ENCODE measurements at regions not wholly inside any gene's neighbourhood (a gene's known extent, or its start where the extent isn't known, plus 50 kb on each side); places are given as distances from the start of the nearest gene placed in this dataset.

- Histone ChIP-seq H3K27ac (no peak overlapping the region), H3K27me3 (no peaks in the 10 kb centered on the region), H3K36me3 (no peaks in the 10 kb centered on the region), H3K4me1 (no peaks in the 10 kb centered on the region), H3K9me3 (no peaks in the 10 kb centered on the region), H3K4me3 (no peak overlapping the region)
- 75 to 81% methylated on average over 4 of the region's 4 CpGs for WGBS, 2 donors (ENCODE audit: low coverage in 1 of 2)
- ATAC-seq = no peak
- TF ChIP-seq, protein P1, sequence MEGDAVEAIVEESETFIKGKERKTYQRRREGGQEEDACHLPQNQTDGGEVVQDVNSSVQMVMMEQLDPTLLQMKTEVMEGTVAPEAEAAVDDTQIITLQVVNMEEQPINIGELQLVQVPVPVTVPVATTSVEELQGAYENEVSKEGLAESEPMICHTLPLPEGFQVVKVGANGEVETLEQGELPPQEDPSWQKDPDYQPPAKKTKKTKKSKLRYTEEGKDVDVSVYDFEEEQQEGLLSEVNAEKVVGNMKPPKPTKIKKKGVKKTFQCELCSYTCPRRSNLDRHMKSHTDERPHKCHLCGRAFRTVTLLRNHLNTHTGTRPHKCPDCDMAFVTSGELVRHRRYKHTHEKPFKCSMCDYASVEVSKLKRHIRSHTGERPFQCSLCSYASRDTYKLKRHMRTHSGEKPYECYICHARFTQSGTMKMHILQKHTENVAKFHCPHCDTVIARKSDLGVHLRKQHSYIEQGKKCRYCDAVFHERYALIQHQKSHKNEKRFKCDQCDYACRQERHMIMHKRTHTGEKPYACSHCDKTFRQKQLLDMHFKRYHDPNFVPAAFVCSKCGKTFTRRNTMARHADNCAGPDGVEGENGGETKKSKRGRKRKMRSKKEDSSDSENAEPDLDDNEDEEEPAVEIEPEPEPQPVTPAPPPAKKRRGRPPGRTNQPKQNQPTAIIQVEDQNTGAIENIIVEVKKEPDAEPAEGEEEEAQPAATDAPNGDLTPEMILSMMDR (IDR thresholded peaks at IDR 0.05) = no peak
- TF ChIP-seq POLR2A (IDR thresholded peaks at IDR 0.05) (no peak), EP300 (IDR thresholded peaks at IDR 0.05) (no peak), POLR2AphosphoS5 (IDR thresholded peaks at IDR 0.05) (no peak)
Measured at GRCh38 chr3:83913381-83913780, 1045.4 kb upstream of the CADM2 start.

DNA sequence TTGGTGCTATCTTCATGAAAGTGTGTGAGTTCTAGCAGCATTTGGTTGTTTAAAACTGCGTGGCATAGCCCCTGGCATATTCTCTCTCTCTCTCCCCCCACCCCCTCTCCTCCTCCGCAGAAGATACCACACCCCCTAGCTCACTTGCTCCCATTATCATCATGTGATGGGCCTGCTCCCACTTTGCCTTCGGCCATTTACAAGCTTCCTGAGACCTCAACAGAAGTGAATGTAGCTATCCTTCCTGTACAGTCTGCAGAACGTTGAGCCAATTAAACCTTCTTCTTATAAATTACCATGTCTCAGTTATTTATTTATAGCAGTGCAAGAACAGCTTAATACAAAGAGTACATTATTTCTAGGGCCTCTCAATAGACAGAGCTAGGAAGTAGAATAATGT is 1032.5 kb upstream of the CADM2 start:
- WGBS, 2 donors (ENCODE audit: low coverage in 1 of 2) = 20 to 80% methylated on average over 1 to 3 of the region's 4 CpGs
- Histone ChIP-seq H3K36me3 (no peaks in the 10 kb centered on the region), H3K4me3 (no peak overlapping the region), H3K27me3 (no peaks in the 10 kb centered on the region), H3K9me3 (peaks cover 0 to 39% (median 0%) of the 10 kb centered on the region in 3 donors), H3K27ac (no peak overlapping the region), H3K4me1 (no peaks in the 10 kb centered on the region)
- TF ChIP-seq POLR2A (IDR thresholded peaks at IDR 0.05) (no peak), POLR2AphosphoS5 (IDR thresholded peaks at IDR 0.05) (no peak), EP300 (IDR thresholded peaks at IDR 0.05) (no peak)
- TF ChIP-seq, protein P1 (IDR thresholded peaks at IDR 0.05) = no peak
- ATAC-seq = no peak

DNA sequence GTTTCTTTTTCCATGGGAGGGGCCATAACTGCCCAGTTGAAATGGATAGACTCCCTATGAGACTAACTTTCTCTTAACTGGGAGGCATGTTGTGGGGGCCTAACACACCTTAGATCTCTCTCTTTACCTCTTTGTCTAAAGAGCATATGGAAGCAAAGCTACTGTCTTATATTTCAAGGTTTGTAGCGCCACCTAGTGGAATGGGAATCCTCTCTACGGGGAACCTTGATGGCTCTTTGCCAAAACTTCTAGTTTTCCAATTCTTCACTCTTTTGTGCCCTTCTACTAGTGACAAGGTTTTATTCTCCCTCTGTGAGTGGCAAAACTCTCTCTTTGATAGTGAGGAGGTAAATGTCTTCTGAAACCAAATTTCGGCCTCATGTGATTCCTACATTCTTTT is 1030.4 kb upstream of the CADM2 start:
- H3K27me3 ChIP-seq = no peaks in the 10 kb centered on the region
- no peak overlapping the region for H3K27ac ChIP-seq
- ATAC-seq = no peak
- no peaks in the 10 kb centered on the region for H3K36me3 ChIP-seq
- H3K4me1 ChIP-seq = no peaks in the 10 kb centered on the region
- H3K9me3 ChIP-seq = peaks cover 0 to 43% (median 0%) of the 10 kb centered on the region in 3 donors
- no peak for TF ChIP-seq POLR2AphosphoS5 (IDR thresholded peaks at IDR 0.05)
- TF ChIP-seq, protein P1 (IDR thresholded peaks at IDR 0.05) = no peak
- TF ChIP-seq EP300 (IDR thresholded peaks at IDR 0.05) = no peak
- no peak for TF ChIP-seq POLR2A (IDR thresholded peaks at IDR 0.05)
- H3K4me3 ChIP-seq = no peak overlapping the region
- 51% methylated on average over 3 of the region's 3 CpGs; no CpG with 5 or more reads in 1 of the 2 donors for WGBS, 2 donors (ENCODE audit: low coverage in 1 of 2)

DNA sequence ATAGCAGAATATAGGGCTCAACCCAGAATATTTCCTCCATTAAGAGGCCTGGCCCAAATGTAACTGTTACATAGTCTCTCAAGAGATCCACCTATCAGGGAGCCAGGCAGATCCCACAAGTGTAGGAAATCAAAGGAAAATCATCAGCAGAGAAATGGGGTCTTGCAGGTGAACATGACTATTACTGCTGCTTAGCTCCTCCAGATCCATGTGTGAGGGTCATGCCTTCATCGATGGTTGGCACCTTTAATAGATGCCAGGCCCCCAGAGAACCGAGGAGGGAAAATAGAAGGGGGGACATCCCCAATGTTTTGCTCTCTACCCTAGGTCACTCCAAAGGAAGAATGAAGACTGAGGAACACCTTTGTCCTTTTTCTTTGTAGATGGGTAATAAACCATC is 1029.9 kb upstream of the CADM2 start:
- H3K27ac ChIP-seq = no peak overlapping the region
- H3K36me3 ChIP-seq = no peaks in the 10 kb centered on the region
- H3K27me3 ChIP-seq = no peaks in the 10 kb centered on the region
- H3K4me1 ChIP-seq = no peaks in the 10 kb centered on the region
- H3K9me3 ChIP-seq = peaks cover 0 to 43% (median 0%) of the 10 kb centered on the region in 3 donors
- 53 to 58% methylated on average over 2 of the region's 2 CpGs for WGBS, 2 donors (ENCODE audit: low coverage in 1 of 2)
- H3K4me3 ChIP-seq = no peak overlapping the region
- TF ChIP-seq, protein P1 (IDR thresholded peaks at IDR 0.05) = no peak
- TF ChIP-seq POLR2AphosphoS5 (IDR thresholded peaks at IDR 0.05) (no peak), POLR2A (IDR thresholded peaks at IDR 0.05) (no peak), EP300 (IDR thresholded peaks at IDR 0.05) (no peak)
- ATAC-seq = no peak

DNA sequence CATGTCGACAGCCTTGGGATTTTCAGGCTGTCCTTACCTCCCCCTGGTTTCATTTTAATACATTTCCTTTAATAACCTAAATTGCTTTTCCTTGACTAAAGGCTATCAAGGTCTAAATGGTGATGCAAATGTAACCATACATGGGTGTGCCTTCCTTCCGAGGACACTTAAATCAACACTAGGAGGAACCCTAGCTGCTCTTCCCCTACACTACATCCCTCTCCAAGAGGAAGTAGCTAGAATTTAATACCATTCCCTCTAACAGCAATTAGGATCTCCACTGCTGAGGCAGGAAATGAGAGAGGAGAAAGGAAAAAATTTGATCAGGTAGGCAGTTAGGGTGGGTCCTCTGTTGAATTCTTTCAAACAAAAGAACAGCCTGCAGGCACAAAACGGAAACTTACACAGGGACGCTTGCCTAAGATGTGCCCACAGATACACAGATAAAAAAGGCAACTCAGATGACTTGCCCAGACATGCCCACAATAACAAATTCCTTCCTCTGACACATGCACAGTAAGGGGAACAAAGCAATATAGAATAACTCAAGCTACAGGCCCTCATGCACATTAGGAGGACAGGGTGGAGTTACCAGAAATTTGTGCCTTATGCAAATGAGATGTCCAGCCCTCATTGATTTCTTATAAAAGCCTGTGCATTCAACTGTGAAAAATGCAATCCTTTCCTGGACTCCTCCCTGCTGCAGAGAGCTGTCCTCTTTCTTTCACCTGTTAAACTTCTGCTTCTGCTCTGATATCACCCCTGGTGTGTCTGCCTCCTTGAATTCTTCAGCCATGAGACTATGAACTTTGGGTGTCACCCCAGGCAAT is 1024.4 kb upstream of the CADM2 start:
- H3K27ac ChIP-seq = no peak overlapping the region
- H3K4me3 ChIP-seq = no peak overlapping the region
- H3K27me3 ChIP-seq = no peaks in the 10 kb centered on the region
- H3K36me3 ChIP-seq = no peaks in the 10 kb centered on the region
- H3K9me3 ChIP-seq = peaks cover 0 to 22% (median 0%) of the 10 kb centered on the region in 3 donors
- 63 to 83% methylated on average over 3 to 4 of the region's 4 CpGs for WGBS, 2 donors (ENCODE audit: low coverage in 1 of 2)
- ATAC-seq = no peak
- TF ChIP-seq POLR2AphosphoS5 (IDR thresholded peaks at IDR 0.05) = no peak
- no peak for TF ChIP-seq EP300 (IDR thresholded peaks at IDR 0.05)
- TF ChIP-seq, protein P1 (IDR thresholded peaks at IDR 0.05) = no peak
- TF ChIP-seq POLR2A (IDR thresholded peaks at IDR 0.05) = no peak
- H3K4me1 ChIP-seq = no peaks in the 10 kb centered on the region
